ENCODE measurements at regions not wholly inside any gene's neighbourhood (a gene's known extent, or its start where the extent isn't known, plus 50 kb on each side); places are given as distances from the start of the nearest gene placed in this dataset.

DNA sequence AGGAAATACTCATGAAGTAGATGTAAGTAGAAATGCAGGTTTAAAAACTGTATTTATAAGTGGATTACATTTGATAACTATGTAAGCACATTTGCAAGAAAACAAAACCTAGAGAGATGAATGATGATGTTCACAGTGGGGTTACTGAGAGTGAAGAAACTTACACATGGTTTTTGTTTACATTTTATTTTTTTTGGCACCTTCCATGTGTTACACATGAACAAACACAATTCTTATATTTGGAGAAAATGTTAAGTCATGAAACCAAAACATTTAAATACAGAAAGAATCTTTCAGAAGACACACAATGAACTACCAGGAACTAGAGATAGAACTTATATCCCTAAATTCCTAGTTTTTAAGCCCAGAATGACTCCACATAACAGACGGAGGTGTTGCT lies 51.5 kb upstream of the SPATA31E1 start:
- no peak for TF ChIP-seq EZH2 (IDR thresholded peaks at IDR 0.05; ENCODE audit: low read length)
- TF ChIP-seq, protein P1, sequence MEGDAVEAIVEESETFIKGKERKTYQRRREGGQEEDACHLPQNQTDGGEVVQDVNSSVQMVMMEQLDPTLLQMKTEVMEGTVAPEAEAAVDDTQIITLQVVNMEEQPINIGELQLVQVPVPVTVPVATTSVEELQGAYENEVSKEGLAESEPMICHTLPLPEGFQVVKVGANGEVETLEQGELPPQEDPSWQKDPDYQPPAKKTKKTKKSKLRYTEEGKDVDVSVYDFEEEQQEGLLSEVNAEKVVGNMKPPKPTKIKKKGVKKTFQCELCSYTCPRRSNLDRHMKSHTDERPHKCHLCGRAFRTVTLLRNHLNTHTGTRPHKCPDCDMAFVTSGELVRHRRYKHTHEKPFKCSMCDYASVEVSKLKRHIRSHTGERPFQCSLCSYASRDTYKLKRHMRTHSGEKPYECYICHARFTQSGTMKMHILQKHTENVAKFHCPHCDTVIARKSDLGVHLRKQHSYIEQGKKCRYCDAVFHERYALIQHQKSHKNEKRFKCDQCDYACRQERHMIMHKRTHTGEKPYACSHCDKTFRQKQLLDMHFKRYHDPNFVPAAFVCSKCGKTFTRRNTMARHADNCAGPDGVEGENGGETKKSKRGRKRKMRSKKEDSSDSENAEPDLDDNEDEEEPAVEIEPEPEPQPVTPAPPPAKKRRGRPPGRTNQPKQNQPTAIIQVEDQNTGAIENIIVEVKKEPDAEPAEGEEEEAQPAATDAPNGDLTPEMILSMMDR (optimal IDR thresholded peaks at IDR 0.05 in 1 of 3, IDR thresholded peaks at IDR 0.05 in 1 of 3, conservative IDR thresholded peaks at IDR 0.05 in 1 of 3; ENCODE audit: extremely low read depth in 1 of 3, insufficient read depth in 2 of 3, low read length in 3 of 3): no peak
